GM12872 (cell line): ENCODE measurements at regions not wholly inside any gene's neighbourhood (a gene's known extent, or its start where the extent isn't known, plus 50 kb on each side); places are given as distances from the start of the nearest gene placed in this dataset.

Source experiments
- CTCF ChIP-seq: IDR thresholded peaks from 3 replicates; pipeline ENCODE4 v1.5.1; 2011; ENCODE audit warnings: low read depth, mild to moderate bottlenecking, low read length, moderate library complexity; ENCODE audit not compliant: insufficient read depth

DNA sequence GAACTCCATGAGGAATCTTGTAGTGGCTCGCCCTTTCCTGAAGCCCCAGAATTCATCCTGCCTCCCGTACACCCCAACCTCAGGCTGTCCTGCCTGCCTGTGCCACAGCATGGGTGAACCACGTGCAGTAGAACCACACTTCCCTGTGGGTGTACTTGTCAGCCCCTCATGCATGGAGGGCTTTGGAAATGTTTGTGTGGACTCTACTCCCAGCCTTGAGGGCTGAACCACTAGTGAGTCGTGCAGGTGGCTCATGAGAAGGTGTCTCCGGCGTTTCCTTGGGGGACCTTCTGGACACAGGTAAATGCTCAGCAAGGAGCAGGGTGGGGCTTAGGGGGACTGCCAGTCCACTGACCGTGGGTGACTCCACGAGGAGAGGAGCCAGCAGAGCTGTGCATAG lies 58.7 kb upstream of the ADORA2B start:
- no peak for TF ChIP-seq CTCF

GRCh38 chr17:15886804-15887203 lies 58.1 kb upstream of the ADORA2B start:
- no peak for TF ChIP-seq CTCF

DNA sequence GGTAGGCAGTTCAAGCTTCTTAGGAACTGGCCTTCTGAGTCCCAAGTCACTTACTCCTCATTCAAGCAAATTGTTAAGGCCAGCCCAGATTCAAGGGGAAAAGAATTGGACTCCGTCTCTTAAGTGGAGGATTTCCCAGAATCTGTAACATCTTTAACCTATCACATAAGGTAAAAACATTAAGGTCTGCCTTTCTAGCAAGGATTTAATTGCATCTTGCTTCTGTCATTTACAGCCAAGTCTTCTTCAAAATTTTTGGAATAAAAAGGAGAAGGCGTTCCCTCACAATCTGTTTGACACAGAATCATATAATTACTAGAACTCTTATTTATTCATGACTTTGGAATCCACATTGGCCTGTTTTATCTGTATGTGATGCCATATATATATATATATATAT lies 56.5 kb upstream of the ADORA2B start:
- TF ChIP-seq CTCF = no peak

DNA sequence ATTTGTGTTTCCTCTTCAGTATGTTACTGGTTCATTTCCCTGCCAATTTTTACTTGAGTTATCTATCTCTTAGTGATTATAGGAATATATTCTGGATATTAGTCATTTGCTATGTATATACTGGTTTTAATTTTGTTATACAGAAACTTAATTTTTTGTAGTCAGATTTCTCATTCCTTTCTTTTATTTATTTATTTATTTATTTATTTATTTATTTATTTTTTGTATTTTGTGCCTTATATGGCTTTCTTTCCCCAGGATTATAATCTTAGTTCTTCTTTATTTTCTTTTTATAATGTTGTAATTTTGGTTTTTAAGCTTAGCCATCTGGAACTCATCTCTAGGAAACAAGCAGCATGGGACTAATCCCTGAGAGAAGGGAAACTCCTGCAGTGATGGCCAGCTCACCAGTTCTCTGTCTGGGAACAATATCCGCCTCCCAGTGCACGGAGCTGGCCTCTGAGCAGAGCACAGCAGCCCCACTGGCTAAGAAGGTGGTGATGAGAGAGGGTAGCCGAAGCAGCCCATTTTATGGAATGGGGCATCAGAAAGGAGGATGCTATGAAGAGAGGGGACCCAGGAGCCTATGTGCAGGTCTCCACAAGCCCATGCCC lies 54.5 kb upstream of the ADORA2B start:
- TF ChIP-seq CTCF = no peak

DNA sequence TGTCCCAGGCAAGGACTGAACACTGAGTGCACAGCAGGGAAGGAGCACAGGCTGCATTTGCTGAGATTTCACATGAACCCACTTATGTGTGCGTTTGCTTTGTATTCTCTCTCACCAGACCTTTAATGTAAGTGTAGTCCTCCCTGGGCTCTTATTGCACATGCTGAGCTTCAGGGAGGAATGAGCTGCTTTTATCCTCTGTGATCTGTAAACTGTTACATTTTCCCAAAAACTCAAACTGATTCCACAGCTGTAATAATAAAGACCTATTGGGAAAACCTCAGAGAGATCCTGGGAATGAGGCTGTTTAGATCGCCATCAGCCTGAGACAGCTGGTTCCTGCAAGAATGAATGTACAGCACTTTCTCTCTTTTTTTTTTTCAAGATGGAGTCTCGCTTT lies 53.6 kb upstream of the ADORA2B start:
- TF ChIP-seq CTCF = no peak

DNA sequence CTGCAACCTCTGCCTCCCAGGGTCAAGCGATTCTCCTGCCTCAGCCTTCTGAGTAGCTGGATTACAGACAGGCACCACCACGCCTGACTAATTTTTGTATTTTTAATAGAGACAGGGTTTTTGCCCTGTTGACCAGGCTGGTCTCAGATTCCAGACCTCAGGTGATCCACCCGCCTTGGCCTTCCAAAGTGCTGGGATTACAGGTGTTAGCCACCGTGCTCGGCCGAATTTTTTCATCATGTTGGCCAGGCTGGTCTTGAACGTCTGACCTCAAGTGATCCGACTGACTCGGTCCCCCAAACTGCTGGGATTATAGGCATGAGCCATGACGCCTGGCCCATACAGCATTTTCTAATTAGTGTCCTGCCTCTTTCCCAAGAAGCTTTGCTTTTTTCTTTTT lies 52.7 kb upstream of the ADORA2B start:
- no peak for TF ChIP-seq CTCF

GRCh38 chr17:15892731-15893657 lies 51.9 kb upstream of the ADORA2B start:
- TF ChIP-seq CTCF = no peak
